Mucosa of rectum (tissue), 2 donors: ENCODE measurements at regions not wholly inside any gene's neighbourhood (a gene's known extent, or its start where the extent isn't known, plus 50 kb on each side); places are given as distances from the start of the nearest gene placed in this dataset.

Experiments
- H3K27ac ChIP-seq, 2 donors: one replicate each; pipeline ENCODE4 v1.7.0; 2013; ENCODE audit warnings: inconsistent platforms in 2 of 2, low read depth in 2 of 2, low read length in 2 of 2
- H3K27me3 ChIP-seq, 2 donors: one replicate each; pipeline ENCODE4 v1.7.0; 2013; ENCODE audit warnings: low read length in 2 of 2; ENCODE audit not compliant: control insufficient read depth in 2 of 2, insufficient read depth in 2 of 2
- H3K36me3 ChIP-seq, 2 donors: one replicate each; pipeline ENCODE4 v1.7.0; 2013; ENCODE audit warnings: low read length in 2 of 2; ENCODE audit not compliant: control insufficient read depth in 2 of 2, insufficient read depth in 2 of 2
- H3K4me1 ChIP-seq, 2 donors: one replicate each; pipeline ENCODE4 v1.7.0; 2013; ENCODE audit warnings: low read length in 2 of 2, mild to moderate bottlenecking in 1 of 2; ENCODE audit not compliant: control insufficient read depth in 2 of 2, insufficient read depth in 2 of 2
- H3K4me3 ChIP-seq, 2 donors: one replicate each; pipeline ENCODE4 v1.7.0; 2013; ENCODE audit warnings: low read length in 2 of 2
- H3K9ac ChIP-seq, 2 donors: one replicate each; pipeline ENCODE4 v1.7.0; 2013; ENCODE audit warnings: low read length in 2 of 2, low read depth in 1 of 2, mild to moderate bottlenecking in 1 of 2
- H3K9me3 ChIP-seq, 2 donors: one replicate each; pipeline ENCODE4 v1.7.0; 2013; ENCODE audit warnings: low read length in 2 of 2; ENCODE audit not compliant: control insufficient read depth in 2 of 2
- donor health status: healthy.
- donor health status: Normal muscosa, but diverticular disease.

GRCh38 chr2:236444187-236444586 lies 125.4 kb upstream of the ACKR3 start:
- no peaks in the 10 kb centered on the region for H3K9me3 ChIP-seq
- H3K36me3 ChIP-seq, result no peaks in the 10 kb centered on the region
- H3K9ac ChIP-seq, result no peak overlapping the region
- no peak overlapping the region for H3K27ac ChIP-seq
- H3K4me1 ChIP-seq, result no peaks in the 10 kb centered on the region
- H3K27me3 ChIP-seq, result no peaks in the 10 kb centered on the region
- no peak overlapping the region for H3K4me3 ChIP-seq

- Histone ChIP-seq H3K4me3 (no peak overlapping the region), H3K4me1 (no peaks in the 10 kb centered on the region), H3K27me3 (no peaks in the 10 kb centered on the region), H3K36me3 (no peaks in the 10 kb centered on the region), H3K9me3 (no peaks in the 10 kb centered on the region), H3K9ac (no peak overlapping the region), H3K27ac (no peak overlapping the region)
These were observed 123.9 kb upstream of the ACKR3 start for GRCh38 chr2:236445678-236446077.

- H3K4me1 ChIP-seq, result no peaks in the 10 kb centered on the region
- H3K36me3 ChIP-seq, result no peaks in the 10 kb centered on the region
- no peak overlapping the region for H3K27ac ChIP-seq
- H3K27me3 ChIP-seq, result no peaks in the 10 kb centered on the region
- H3K4me3 ChIP-seq, result no peak overlapping the region
- no peaks in the 10 kb centered on the region for H3K9me3 ChIP-seq
- H3K9ac ChIP-seq, result no peak overlapping the region
These were observed 123.1 kb upstream of the ACKR3 start for GRCh38 chr2:236446521-236446920.

GRCh38 chr2:236449167-236449761 lies 120.4 kb upstream of the ACKR3 start:
- H3K9me3 ChIP-seq, result no peaks in the 10 kb centered on the region
- H3K4me3 ChIP-seq, result no peak overlapping the region
- no peaks in the 10 kb centered on the region for H3K36me3 ChIP-seq
- H3K9ac ChIP-seq, result no peak overlapping the region
- H3K4me1 ChIP-seq, result no peaks in the 10 kb centered on the region
- no peak overlapping the region for H3K27ac ChIP-seq
- no peaks in the 10 kb centered on the region for H3K27me3 ChIP-seq

GRCh38 chr2:236452238-236452637 lies 117.4 kb upstream of the ACKR3 start:
- H3K4me1 ChIP-seq, result no peaks in the 10 kb centered on the region
- H3K27me3 ChIP-seq, result no peaks in the 10 kb centered on the region
- H3K36me3 ChIP-seq, result no peaks in the 10 kb centered on the region
- H3K9me3 ChIP-seq, result no peaks in the 10 kb centered on the region
- H3K27ac ChIP-seq, result no peak overlapping the region
- no peak overlapping the region for H3K4me3 ChIP-seq
- H3K9ac ChIP-seq, result no peak overlapping the region

- no peaks in the 10 kb centered on the region for H3K27me3 ChIP-seq
- H3K27ac ChIP-seq, result no peak overlapping the region
- H3K4me3 ChIP-seq, result no peak overlapping the region
- H3K4me1 ChIP-seq, result no peaks in the 10 kb centered on the region
- no peaks in the 10 kb centered on the region for H3K36me3 ChIP-seq
- H3K9ac ChIP-seq, result no peak overlapping the region
- no peaks in the 10 kb centered on the region for H3K9me3 ChIP-seq
These were observed 115.5 kb upstream of the ACKR3 start for GRCh38 chr2:236454076-236454475.

- Histone ChIP-seq H3K9ac (no peak overlapping the region), H3K27ac (no peak overlapping the region), H3K4me3 (no peak overlapping the region), H3K27me3 (no peaks in the 10 kb centered on the region), H3K36me3 (no peaks in the 10 kb centered on the region), H3K9me3 (no peaks in the 10 kb centered on the region), H3K4me1 (no peaks in the 10 kb centered on the region)
These were observed 110.2 kb upstream of the ACKR3 start for GRCh38 chr2:236459393-236459792.

GRCh38 chr2:236464140-236464539 lies 105.5 kb upstream of the ACKR3 start:
- H3K27me3 ChIP-seq, result no peaks in the 10 kb centered on the region
- no peaks in the 10 kb centered on the region for H3K9me3 ChIP-seq
- H3K9ac ChIP-seq, result no peak overlapping the region
- no peaks in the 10 kb centered on the region for H3K4me1 ChIP-seq
- H3K4me3 ChIP-seq, result no peak overlapping the region
- no peaks in the 10 kb centered on the region for H3K36me3 ChIP-seq
- no peak overlapping the region for H3K27ac ChIP-seq

GRCh38 chr2:236472720-236473495 lies 96.7 kb upstream of the ACKR3 start:
- no peak overlapping the region for H3K4me3 ChIP-seq
- H3K27me3 ChIP-seq, result no peaks in the 10 kb centered on the region
- H3K36me3 ChIP-seq, result no peaks in the 10 kb centered on the region
- no peak overlapping the region for H3K9ac ChIP-seq
- H3K27ac ChIP-seq, result no peak overlapping the region
- no peaks in the 10 kb centered on the region for H3K9me3 ChIP-seq
- H3K4me1 ChIP-seq, result no peaks in the 10 kb centered on the region

- H3K27me3 ChIP-seq, result no peaks in the 10 kb centered on the region
- no peaks in the 10 kb centered on the region for H3K9me3 ChIP-seq
- no peak overlapping the region for H3K4me3 ChIP-seq
- H3K36me3 ChIP-seq, result no peaks in the 10 kb centered on the region
- no peak overlapping the region for H3K9ac ChIP-seq
- no peaks in the 10 kb centered on the region for H3K4me1 ChIP-seq
- H3K27ac ChIP-seq, result no peak overlapping the region
These were observed 95.9 kb upstream of the ACKR3 start for GRCh38 chr2:236473691-236474090.
